ENCODE measurements at regions not wholly inside any gene's neighbourhood (a gene's known extent, or its start where the extent isn't known, plus 50 kb on each side); places are given as distances from the start of the nearest gene placed in this dataset.

- ATAC-seq (no peak), DNase-seq (no peak)
- intact Hi-C loops (cut with micrococcal nuclease) = no loop called here
Measured at GRCh38 chr1:112332176-112333150, 63.6 kb upstream of the CTTNBP2NL start.

GRCh38 chr1:112335351-112335750, 60.7 kb upstream of the CTTNBP2NL start:
- DNase-seq = no peak
- ATAC-seq = no peak
- intact Hi-C loops (cut with micrococcal nuclease) = loop anchor here (5.0 kb wide), 1 partner anchor 343 kb away; no protein-coding TSS in a partner anchor

- DNase-seq (peak; percentile 70), ATAC-seq (peak; percentile 94)
- intact Hi-C loops (cut with micrococcal nuclease) = loop anchor here (5.0 kb wide), 1 partner anchor 345 kb away; no protein-coding TSS in a partner anchor
Measured at GRCh38 chr1:112337028-112337531, 58.9 kb upstream of the CTTNBP2NL start.

GRCh38 chr1:112341986-112342385, 54.0 kb upstream of the CTTNBP2NL start:
- intact Hi-C loops (cut with micrococcal nuclease) = loop anchor here (10.0 kb wide), 1 partner anchor 547 kb away; no protein-coding TSS in a partner anchor
- no peak for DNase-seq
- no peak for ATAC-seq

- no peak for DNase-seq
- intact Hi-C loops (cut with micrococcal nuclease) = loop anchor here (10.0 kb wide), 1 partner anchor 548 kb away; no protein-coding TSS in a partner anchor
- no peak for ATAC-seq
Measured at GRCh38 chr1:112342558-112342957, 53.5 kb upstream of the CTTNBP2NL start.

- intact Hi-C loops (cut with micrococcal nuclease) = loop anchor here (10.0 kb wide), 1 partner anchor 550 kb away; no protein-coding TSS in a partner anchor
- ATAC-seq (no peak), DNase-seq (no peak)
Measured at GRCh38 chr1:112344754-112345423, 51.1 kb upstream of the CTTNBP2NL start.
